Mammary epithelial cell (primary cell): ENCODE measurements at regions not wholly inside any gene's neighbourhood (a gene's known extent, or its start where the extent isn't known, plus 50 kb on each side); places are given as distances from the start of the nearest gene placed in this dataset.

Source experiments
- EZH2 ChIP-seq: IDR thresholded peaks from 2 replicates; pipeline ENCODE4 v1.6.1; 2012; ENCODE audit warnings: low read length, inconsistent platforms, borderline replicate concordance
- TF ChIP-seq, protein P1 (sequence below), 2 donors: IDR thresholded peaks in 1 of 2; conservative IDR thresholded peaks in 1 of 2; 2 replicates each; pipeline ENCODE4 v1.5.1; 2011 to 2012; ENCODE audit warnings: inconsistent platforms in 2 of 2, low read length in 2 of 2, mild to moderate bottlenecking in 2 of 2, control low read depth in 1 of 2, low read depth in 1 of 2; ENCODE audit not compliant: insufficient read depth in 1 of 2; ENCODE audit errors: extremely low read depth in 1 of 2

GRCh38 chr2:7115906-7116305 lies 198.7 kb downstream of the RNF144A start:
- no peak for TF ChIP-seq EZH2
- TF ChIP-seq, protein P1, sequence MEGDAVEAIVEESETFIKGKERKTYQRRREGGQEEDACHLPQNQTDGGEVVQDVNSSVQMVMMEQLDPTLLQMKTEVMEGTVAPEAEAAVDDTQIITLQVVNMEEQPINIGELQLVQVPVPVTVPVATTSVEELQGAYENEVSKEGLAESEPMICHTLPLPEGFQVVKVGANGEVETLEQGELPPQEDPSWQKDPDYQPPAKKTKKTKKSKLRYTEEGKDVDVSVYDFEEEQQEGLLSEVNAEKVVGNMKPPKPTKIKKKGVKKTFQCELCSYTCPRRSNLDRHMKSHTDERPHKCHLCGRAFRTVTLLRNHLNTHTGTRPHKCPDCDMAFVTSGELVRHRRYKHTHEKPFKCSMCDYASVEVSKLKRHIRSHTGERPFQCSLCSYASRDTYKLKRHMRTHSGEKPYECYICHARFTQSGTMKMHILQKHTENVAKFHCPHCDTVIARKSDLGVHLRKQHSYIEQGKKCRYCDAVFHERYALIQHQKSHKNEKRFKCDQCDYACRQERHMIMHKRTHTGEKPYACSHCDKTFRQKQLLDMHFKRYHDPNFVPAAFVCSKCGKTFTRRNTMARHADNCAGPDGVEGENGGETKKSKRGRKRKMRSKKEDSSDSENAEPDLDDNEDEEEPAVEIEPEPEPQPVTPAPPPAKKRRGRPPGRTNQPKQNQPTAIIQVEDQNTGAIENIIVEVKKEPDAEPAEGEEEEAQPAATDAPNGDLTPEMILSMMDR (conservative IDR thresholded peaks at IDR 0.05 in 1 of 2, IDR thresholded peaks at IDR 0.05 in 1 of 2; ENCODE audit: extremely low read depth in 1 of 2, insufficient read depth in 1 of 2, low read depth in 1 of 2, low read length in 2 of 2), result no peak
